ENCODE measurements at regions not wholly inside any gene's neighbourhood (a gene's known extent, or its start where the extent isn't known, plus 50 kb on each side); places are given as distances from the start of the nearest gene placed in this dataset.

DNA sequence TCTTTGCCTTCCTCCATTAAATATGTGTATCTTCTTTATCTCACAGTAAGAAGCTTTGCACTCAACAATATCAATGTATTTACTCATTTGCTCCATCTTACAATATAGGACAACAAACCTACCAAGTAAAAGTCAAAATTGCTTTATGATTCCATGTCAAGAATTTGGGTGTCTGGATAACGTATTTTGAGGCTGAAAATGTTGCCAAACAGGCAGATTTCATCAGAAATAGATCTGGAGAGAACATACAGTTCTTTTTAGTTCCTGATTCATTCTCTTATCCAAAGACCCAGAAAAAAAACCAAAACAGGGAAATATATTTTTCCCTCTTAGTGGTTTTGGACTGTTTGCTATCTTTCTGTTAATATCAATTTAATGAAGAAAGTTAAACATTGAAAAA lies 621.1 kb downstream of the STK39 start:
- no peaks in the 10 kb centered on the region for H3K4me1 ChIP-seq (ENCODE audit: insufficient read depth, low read length)
- no peaks in the 10 kb centered on the region for H3K9me3 ChIP-seq (ENCODE audit: insufficient read depth, low read length, severe bottlenecking)
- no peak overlapping the region for H3K4me2 ChIP-seq (ENCODE audit: insufficient read depth, low read length)
- H4K20me1 ChIP-seq (ENCODE audit: insufficient read depth, low read length): no peaks in the 10 kb centered on the region
- DNase-seq: no peak
- no peak overlapping the region for H3K4me3 ChIP-seq (ENCODE audit: low read depth in 1 of 2, low read length in 2 of 2)
- H3K27ac ChIP-seq (ENCODE audit: low read length): no peak overlapping the region
- TF ChIP-seq, protein P1, sequence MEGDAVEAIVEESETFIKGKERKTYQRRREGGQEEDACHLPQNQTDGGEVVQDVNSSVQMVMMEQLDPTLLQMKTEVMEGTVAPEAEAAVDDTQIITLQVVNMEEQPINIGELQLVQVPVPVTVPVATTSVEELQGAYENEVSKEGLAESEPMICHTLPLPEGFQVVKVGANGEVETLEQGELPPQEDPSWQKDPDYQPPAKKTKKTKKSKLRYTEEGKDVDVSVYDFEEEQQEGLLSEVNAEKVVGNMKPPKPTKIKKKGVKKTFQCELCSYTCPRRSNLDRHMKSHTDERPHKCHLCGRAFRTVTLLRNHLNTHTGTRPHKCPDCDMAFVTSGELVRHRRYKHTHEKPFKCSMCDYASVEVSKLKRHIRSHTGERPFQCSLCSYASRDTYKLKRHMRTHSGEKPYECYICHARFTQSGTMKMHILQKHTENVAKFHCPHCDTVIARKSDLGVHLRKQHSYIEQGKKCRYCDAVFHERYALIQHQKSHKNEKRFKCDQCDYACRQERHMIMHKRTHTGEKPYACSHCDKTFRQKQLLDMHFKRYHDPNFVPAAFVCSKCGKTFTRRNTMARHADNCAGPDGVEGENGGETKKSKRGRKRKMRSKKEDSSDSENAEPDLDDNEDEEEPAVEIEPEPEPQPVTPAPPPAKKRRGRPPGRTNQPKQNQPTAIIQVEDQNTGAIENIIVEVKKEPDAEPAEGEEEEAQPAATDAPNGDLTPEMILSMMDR (IDR thresholded peaks at IDR 0.05; ENCODE audit: borderline replicate concordance, extremely low read depth, low read length, poor library complexity, severe bottlenecking): no peak
- no peak for TF ChIP-seq EZH2 (IDR thresholded peaks at IDR 0.05; ENCODE audit: borderline replicate concordance, low read depth, low read length, severe bottlenecking)
- no peaks in the 10 kb centered on the region for H3K36me3 ChIP-seq (ENCODE audit: insufficient read depth, low read length)
- no peak for ATAC-seq (ENCODE audit: insufficient read depth, low read depth)
- no peaks in the 10 kb centered on the region for H3K27me3 ChIP-seq (ENCODE audit: insufficient read depth, low read length, poor library complexity)
- no peaks in the 10 kb centered on the region for H3K79me2 ChIP-seq (ENCODE audit: insufficient read depth, low read length)
- no peak overlapping the region for H2AFZ ChIP-seq (ENCODE audit: low read depth, low read length)
- H3K9ac ChIP-seq (ENCODE audit: low read depth, low read length): no peak overlapping the region

DNA sequence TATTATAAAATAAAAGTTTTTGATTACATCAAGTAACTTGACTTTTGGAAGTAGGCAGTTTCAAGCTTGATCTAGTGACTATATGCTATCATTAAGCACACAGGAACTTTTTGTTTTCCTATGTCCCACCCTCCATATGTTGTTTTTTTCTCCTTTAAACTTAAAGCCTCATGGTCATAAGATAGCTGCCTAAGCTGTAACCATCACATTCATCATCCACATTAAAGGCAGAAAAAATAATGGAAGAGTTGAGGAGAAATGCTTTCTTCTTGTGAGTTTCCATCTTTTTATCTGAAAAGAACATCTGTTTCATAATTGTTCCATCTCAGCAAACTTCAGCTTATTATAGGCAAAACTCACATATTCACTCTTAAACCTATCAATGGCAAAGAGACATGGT lies 630.4 kb downstream of the STK39 start:
- Histone ChIP-seq H3K36me3 (ENCODE audit: insufficient read depth, low read length) (no peaks in the 10 kb centered on the region), H3K4me2 (ENCODE audit: insufficient read depth, low read length) (no peak overlapping the region), H3K9me3 (ENCODE audit: insufficient read depth, low read length, severe bottlenecking) (no peaks in the 10 kb centered on the region), H2AFZ (ENCODE audit: low read depth, low read length) (no peak overlapping the region), H3K9ac (ENCODE audit: low read depth, low read length) (no peak overlapping the region), H3K4me1 (ENCODE audit: insufficient read depth, low read length) (no peaks in the 10 kb centered on the region), H3K4me3 (ENCODE audit: low read depth in 1 of 2, low read length in 2 of 2) (no peak overlapping the region), H3K27me3 (ENCODE audit: insufficient read depth, low read length, poor library complexity) (no peaks in the 10 kb centered on the region), H3K27ac (ENCODE audit: low read length) (no peak overlapping the region), H3K79me2 (ENCODE audit: insufficient read depth, low read length) (no peaks in the 10 kb centered on the region), H4K20me1 (ENCODE audit: insufficient read depth, low read length) (no peaks in the 10 kb centered on the region)
- DNase-seq: no peak
- TF ChIP-seq, protein P1 (IDR thresholded peaks at IDR 0.05; ENCODE audit: borderline replicate concordance, extremely low read depth, low read length, poor library complexity, severe bottlenecking): no peak
- TF ChIP-seq EZH2 (IDR thresholded peaks at IDR 0.05; ENCODE audit: borderline replicate concordance, low read depth, low read length, severe bottlenecking): no peak
- no peak for ATAC-seq (ENCODE audit: insufficient read depth, low read depth)

DNA sequence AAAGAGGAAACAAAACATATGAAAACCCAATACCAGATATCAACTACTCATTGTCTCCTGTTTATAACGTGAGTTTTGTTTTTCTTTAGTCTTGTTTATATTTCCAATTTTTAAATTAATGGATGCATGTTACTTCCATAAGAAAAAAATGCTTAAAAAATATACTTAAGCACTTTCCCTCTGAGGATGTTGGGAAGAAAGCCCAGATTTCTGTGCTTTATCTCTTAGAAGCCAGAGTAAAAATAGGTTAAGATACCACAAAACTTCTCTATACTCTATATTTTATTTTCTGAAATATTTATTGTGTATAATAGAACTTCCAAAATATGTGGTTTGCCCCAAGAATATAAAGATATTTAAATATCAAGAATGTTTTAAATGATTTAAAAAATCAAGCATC lies 633.9 kb downstream of the STK39 start:
- no peaks in the 10 kb centered on the region for H3K36me3 ChIP-seq (ENCODE audit: insufficient read depth, low read length)
- no peaks in the 10 kb centered on the region for H3K27me3 ChIP-seq (ENCODE audit: insufficient read depth, low read length, poor library complexity)
- no peak overlapping the region for H3K9ac ChIP-seq (ENCODE audit: low read depth, low read length)
- H3K4me1 ChIP-seq (ENCODE audit: insufficient read depth, low read length): no peaks in the 10 kb centered on the region
- H3K9me3 ChIP-seq (ENCODE audit: insufficient read depth, low read length, severe bottlenecking): no peaks in the 10 kb centered on the region
- ATAC-seq (ENCODE audit: insufficient read depth, low read depth) (no peak), DNase-seq (no peak)
- H3K27ac ChIP-seq (ENCODE audit: low read length): no peak overlapping the region
- no peak overlapping the region for H3K4me2 ChIP-seq (ENCODE audit: insufficient read depth, low read length)
- no peak overlapping the region for H3K4me3 ChIP-seq (ENCODE audit: low read depth in 1 of 2, low read length in 2 of 2)
- H4K20me1 ChIP-seq (ENCODE audit: insufficient read depth, low read length): no peaks in the 10 kb centered on the region
- H2AFZ ChIP-seq (ENCODE audit: low read depth, low read length): no peak overlapping the region
- no peak for TF ChIP-seq EZH2 (IDR thresholded peaks at IDR 0.05; ENCODE audit: borderline replicate concordance, low read depth, low read length, severe bottlenecking)
- H3K79me2 ChIP-seq (ENCODE audit: insufficient read depth, low read length): no peaks in the 10 kb centered on the region

DNA sequence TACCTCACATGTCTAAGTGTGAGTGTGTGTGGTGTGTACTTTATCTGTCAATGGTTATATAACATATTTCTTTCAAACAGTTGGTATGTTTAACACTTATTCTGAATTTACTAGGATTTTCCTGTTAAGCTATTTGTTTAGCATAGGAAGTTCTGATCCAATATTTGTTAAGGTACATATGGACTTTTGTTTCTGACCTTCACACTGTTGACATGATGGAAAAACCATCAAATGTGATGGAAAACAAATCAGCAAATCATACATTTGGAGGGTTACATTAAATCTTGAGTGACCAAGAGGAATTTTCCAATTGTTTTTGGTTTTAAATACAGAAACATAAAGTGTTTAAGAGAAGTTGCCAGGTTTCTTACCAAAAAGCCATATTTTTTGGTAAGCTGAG lies 638.9 kb downstream of the STK39 start:
- no peaks in the 10 kb centered on the region for H3K36me3 ChIP-seq (ENCODE audit: insufficient read depth, low read length)
- no peak overlapping the region for H3K4me3 ChIP-seq (ENCODE audit: low read depth in 1 of 2, low read length in 2 of 2)
- H4K20me1 ChIP-seq (ENCODE audit: insufficient read depth, low read length): no peaks in the 10 kb centered on the region
- DNase-seq (no peak), ATAC-seq (ENCODE audit: insufficient read depth, low read depth) (no peak)
- H3K4me1 ChIP-seq (ENCODE audit: insufficient read depth, low read length): no peaks in the 10 kb centered on the region
- no peaks in the 10 kb centered on the region for H3K79me2 ChIP-seq (ENCODE audit: insufficient read depth, low read length)
- no peak overlapping the region for H2AFZ ChIP-seq (ENCODE audit: low read depth, low read length)
- no peak overlapping the region for H3K27ac ChIP-seq (ENCODE audit: low read length)
- no peaks in the 10 kb centered on the region for H3K9me3 ChIP-seq (ENCODE audit: insufficient read depth, low read length, severe bottlenecking)
- no peak overlapping the region for H3K9ac ChIP-seq (ENCODE audit: low read depth, low read length)
- H3K4me2 ChIP-seq (ENCODE audit: insufficient read depth, low read length): no peak overlapping the region
- no peaks in the 10 kb centered on the region for H3K27me3 ChIP-seq (ENCODE audit: insufficient read depth, low read length, poor library complexity)
- TF ChIP-seq, protein P1 (IDR thresholded peaks at IDR 0.05; ENCODE audit: borderline replicate concordance, extremely low read depth, low read length, poor library complexity, severe bottlenecking): no peak
- TF ChIP-seq EZH2 (IDR thresholded peaks at IDR 0.05; ENCODE audit: borderline replicate concordance, low read depth, low read length, severe bottlenecking): no peak
